Ovary (tissue), 3 donors: ENCODE measurements at regions not wholly inside any gene's neighbourhood (a gene's known extent, or its start where the extent isn't known, plus 50 kb on each side); places are given as distances from the start of the nearest gene placed in this dataset.

ENCODE experiments used
- EP300 ChIP-seq: sonication (generic); formaldehyde crosslinking; IDR thresholded peaks from one replicate; pipeline ENCODE4 v1.6.1; 2017; ENCODE audit warnings: antibody characterized with exemption
- POLR2A ChIP-seq: fragments of 450-650 bp; IDR thresholded peaks from one replicate; pipeline ENCODE4 v1.6.1; 2017; ENCODE audit warnings: antibody characterized with exemption, mild to moderate bottlenecking, moderate library complexity
- TF ChIP-seq, protein P1 (sequence below), 3 donors: fragments of 450-650 bp in 2 of 3; fragments of 200-600 bp in 1 of 3; IDR thresholded peaks; one replicate each; pipeline versions ENCODE4 v1.5.1 to v1.8.0; 2016 to 2022; ENCODE audit warnings: antibody characterized with exemption in 3 of 3, mild to moderate bottlenecking in 1 of 3
- donor health status: DM: no; HTN: no; CAD: no.

DNA sequence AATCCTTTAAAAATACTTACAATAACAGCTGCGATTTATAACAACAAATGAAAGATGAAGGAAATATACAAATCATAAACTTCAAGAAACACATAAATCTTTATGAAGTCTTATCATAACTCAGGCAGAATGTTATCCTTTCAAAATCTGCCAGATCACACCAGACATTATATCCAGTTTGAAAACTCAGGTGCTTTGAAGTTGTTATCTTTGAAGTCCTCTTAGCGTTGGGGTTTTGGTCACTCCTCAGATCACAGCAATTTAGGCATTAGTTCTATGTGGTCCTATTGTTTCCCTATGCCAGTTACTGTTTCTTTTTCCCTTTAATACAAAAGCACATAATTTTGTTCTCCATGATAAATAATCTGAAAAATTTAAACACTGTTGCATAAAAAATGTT is 934.6 kb downstream of the EPHA3 start:
- TF ChIP-seq POLR2A (no peak), EP300 (no peak)
- TF ChIP-seq, protein P1, sequence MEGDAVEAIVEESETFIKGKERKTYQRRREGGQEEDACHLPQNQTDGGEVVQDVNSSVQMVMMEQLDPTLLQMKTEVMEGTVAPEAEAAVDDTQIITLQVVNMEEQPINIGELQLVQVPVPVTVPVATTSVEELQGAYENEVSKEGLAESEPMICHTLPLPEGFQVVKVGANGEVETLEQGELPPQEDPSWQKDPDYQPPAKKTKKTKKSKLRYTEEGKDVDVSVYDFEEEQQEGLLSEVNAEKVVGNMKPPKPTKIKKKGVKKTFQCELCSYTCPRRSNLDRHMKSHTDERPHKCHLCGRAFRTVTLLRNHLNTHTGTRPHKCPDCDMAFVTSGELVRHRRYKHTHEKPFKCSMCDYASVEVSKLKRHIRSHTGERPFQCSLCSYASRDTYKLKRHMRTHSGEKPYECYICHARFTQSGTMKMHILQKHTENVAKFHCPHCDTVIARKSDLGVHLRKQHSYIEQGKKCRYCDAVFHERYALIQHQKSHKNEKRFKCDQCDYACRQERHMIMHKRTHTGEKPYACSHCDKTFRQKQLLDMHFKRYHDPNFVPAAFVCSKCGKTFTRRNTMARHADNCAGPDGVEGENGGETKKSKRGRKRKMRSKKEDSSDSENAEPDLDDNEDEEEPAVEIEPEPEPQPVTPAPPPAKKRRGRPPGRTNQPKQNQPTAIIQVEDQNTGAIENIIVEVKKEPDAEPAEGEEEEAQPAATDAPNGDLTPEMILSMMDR (IDR thresholded peaks at IDR 0.05) = no peak
